H9 (cell line): ENCODE measurements at regions not wholly inside any gene's neighbourhood (a gene's known extent, or its start where the extent isn't known, plus 50 kb on each side); places are given as distances from the start of the nearest gene placed in this dataset.

Source experiments
- DNase-seq: peaks from one replicate; pipeline ENCODE4 v3.0.0-alpha.2; 2017
- H2AFZ ChIP-seq: one replicate; pipeline ENCODE4 v1.6.1; 2013; ENCODE audit warnings: mild to moderate bottlenecking, low read length, control low read depth, moderate library complexity
- H2AK5ac ChIP-seq: 2 replicates; pipeline ENCODE4 v1.6.1; 2013; ENCODE audit warnings: low read length, control low read depth, mixed read lengths; ENCODE audit not compliant: insufficient read length
- H2BK120ac ChIP-seq: one replicate; pipeline ENCODE4 v1.6.1; 2013; ENCODE audit warnings: low read depth, mild to moderate bottlenecking, low read length, control low read depth, inconsistent platforms; ENCODE audit not compliant: poor library complexity, severe bottlenecking
- H2BK12ac ChIP-seq: 2 replicates; pipeline ENCODE4 v1.6.1; 2013; ENCODE audit warnings: low read length, control low read depth, mixed read lengths, low read depth; ENCODE audit not compliant: insufficient read length
- H2BK15ac ChIP-seq: 2 replicates; pipeline ENCODE4 v1.6.1; 2013; ENCODE audit warnings: low read depth, low read length, control low read depth
- H2BK20ac ChIP-seq: one replicate; pipeline ENCODE4 v1.6.1; 2013; ENCODE audit warnings: low read depth, mild to moderate bottlenecking, low read length, control low read depth, inconsistent platforms; ENCODE audit not compliant: poor library complexity, severe bottlenecking
- H2BK5ac ChIP-seq: 2 replicates; pipeline ENCODE4 v1.6.1; 2013; ENCODE audit warnings: low read length, control low read depth, mixed read lengths; ENCODE audit not compliant: insufficient read length
- H3K14ac ChIP-seq: 2 replicates; pipeline ENCODE4 v1.6.1; 2013; ENCODE audit warnings: low read length, control low read depth; ENCODE audit not compliant: insufficient read depth
- H3K18ac ChIP-seq: 2 replicates; pipeline ENCODE4 v1.6.1; 2013; ENCODE audit warnings: low read depth, mild to moderate bottlenecking, mixed read lengths, low read length, control low read depth; ENCODE audit not compliant: insufficient read length
- H3K23ac ChIP-seq: 2 replicates; pipeline ENCODE4 v1.6.1; 2013; ENCODE audit warnings: low read length, control low read depth, mixed read lengths, low read depth; ENCODE audit not compliant: insufficient read length
- H3K23me2 ChIP-seq: 2 replicates; pipeline ENCODE4 v1.6.1; 2013; ENCODE audit warnings: low read depth, mild to moderate bottlenecking, mixed read lengths, low read length, control low read depth; ENCODE audit not compliant: insufficient read length, poor library complexity, severe bottlenecking
- H3K27ac ChIP-seq: 2 replicates; pipeline ENCODE4 v1.5.1; 2013; ENCODE audit warnings: low read length, control low read depth, mixed read lengths, low read depth; ENCODE audit not compliant: insufficient read length
- H3K27me3 ChIP-seq: 2 replicates; pipeline ENCODE4 v1.6.1; 2013; ENCODE audit warnings: low read length, control low read depth, inconsistent platforms; ENCODE audit not compliant: insufficient read depth
- H3K4ac ChIP-seq: 2 replicates; pipeline ENCODE4 v1.6.1; 2013; ENCODE audit warnings: low read depth, mild to moderate bottlenecking, control low read depth, inconsistent platforms, low read length, moderate library complexity
- H3K4me1 ChIP-seq: 2 replicates; pipeline ENCODE4 v1.6.1; 2013; ENCODE audit warnings: low read length, control low read depth, inconsistent platforms; ENCODE audit not compliant: insufficient read depth
- H3K4me2 ChIP-seq: 2 replicates; pipeline ENCODE4 v1.6.1; 2013; ENCODE audit warnings: low read length, control low read depth, mixed read lengths; ENCODE audit not compliant: insufficient read length, insufficient read depth
- H3K56ac ChIP-seq: 2 replicates; pipeline ENCODE4 v1.6.1; 2013; ENCODE audit warnings: low read depth, mild to moderate bottlenecking, mixed read lengths, low read length, control low read depth; ENCODE audit not compliant: insufficient read length
- H3K79me1 ChIP-seq: 2 replicates; pipeline ENCODE4 v1.6.1; 2013; ENCODE audit warnings: low read depth, mild to moderate bottlenecking, moderate library complexity, low read length, control low read depth, inconsistent platforms; ENCODE audit not compliant: insufficient read depth, poor library complexity, severe bottlenecking
- H3K79me2 ChIP-seq: 2 replicates; pipeline ENCODE4 v1.6.1; 2013; ENCODE audit warnings: low read length, control low read depth, inconsistent platforms; ENCODE audit not compliant: insufficient read depth
- H3K9ac ChIP-seq: 2 replicates; pipeline ENCODE4 v1.6.1; 2013; ENCODE audit warnings: low read length, control low read depth, mixed read lengths; ENCODE audit not compliant: insufficient read length; ENCODE audit errors: extremely low read depth
- H3K9me3 ChIP-seq: one replicate; pipeline ENCODE4 v1.6.1; 2013; ENCODE audit warnings: low read depth, low read length, inconsistent platforms; ENCODE audit not compliant: control insufficient read depth
- H3T11ph ChIP-seq: one replicate; pipeline ENCODE4 v1.6.1; 2013; ENCODE audit warnings: mild to moderate bottlenecking, low read length, control low read depth, inconsistent platforms
- H4K20me1 ChIP-seq: one replicate; pipeline ENCODE4 v1.6.1; 2013; ENCODE audit not compliant: control insufficient read depth, insufficient read length, insufficient read depth
- H4K5ac ChIP-seq: 2 replicates; pipeline ENCODE4 v1.6.1; 2013; ENCODE audit warnings: low read depth, mild to moderate bottlenecking, mixed read lengths, low read length, control low read depth; ENCODE audit not compliant: insufficient read length
- H4K8ac ChIP-seq: replicated peaks from 2 replicates; pipeline ENCODE4 v1.6.1; 2013; ENCODE audit warnings: low read length, control low read depth, mixed read lengths, low read depth; ENCODE audit not compliant: insufficient read length
- H4K91ac ChIP-seq: 2 replicates; pipeline ENCODE4 v1.6.1; 2013; ENCODE audit warnings: low read depth, mild to moderate bottlenecking, moderate library complexity, mixed read lengths, low read length, control low read depth; ENCODE audit not compliant: insufficient read length
- H3K27ac Mint-ChIP-seq, 3 experiments: 2 replicates in 2 of 3; 3 replicates in 1 of 3; pipeline ENCODE4 v1.8.0; 2020 to 2021; ENCODE audit warnings: mixed read lengths in 3 of 3, mild to moderate bottlenecking in 1 of 3, moderate library complexity in 1 of 3
- H3K27me3 Mint-ChIP-seq: 2 replicates; pipeline ENCODE4 v1.8.0; 2021; ENCODE audit warnings: low read depth, mild to moderate bottlenecking, moderate library complexity, mixed read lengths
- H3K36me3 Mint-ChIP-seq, 3 experiments: 2 replicates in 2 of 3; 3 replicates in 1 of 3; pipeline ENCODE4 v1.8.0; 2020 to 2021; ENCODE audit warnings: low read depth in 3 of 3, mixed read lengths in 3 of 3; ENCODE audit not compliant: insufficient read depth in 1 of 3
- H3K4me1 Mint-ChIP-seq, 2 experiments: 2 replicates each; pipeline ENCODE4 v1.8.0; 2020; ENCODE audit warnings: mixed read lengths in 2 of 2
- H3K4me3 Mint-ChIP-seq, 2 experiments: 2 replicates in 1 of 2; 3 replicates in 1 of 2; pipeline ENCODE4 v1.8.0; 2020 to 2021; ENCODE audit warnings: mild to moderate bottlenecking in 2 of 2, mixed read lengths in 2 of 2, moderate library complexity in 1 of 2
- H3K9me3 Mint-ChIP-seq, 2 experiments: 2 replicates in 1 of 2; 3 replicates in 1 of 2; pipeline ENCODE4 v1.8.0; 2020; ENCODE audit warnings: mild to moderate bottlenecking in 2 of 2, mixed read lengths in 2 of 2, moderate library complexity in 1 of 2
- CTCF ChIP-seq: fragments of 200-600 bp; sonication (generic); conservative IDR thresholded peaks from 3 replicates; pipeline ENCODE4 v1.8.0; 2021; ENCODE audit warnings: antibody characterized with exemption, mild to moderate bottlenecking
- WGBS: extraction: QIAGEN DNeasy Blood & Tissue Kit; methylation state at CpG from one replicate; pipeline ENCODE4 v1.1.7; 2013; ENCODE audit warnings: missing lambda C conversion rate, low lambda C conversion rate, mixed read lengths; ENCODE audit not compliant: insufficient read length; ENCODE audit errors: extremely low coverage; 5-methylcytosine and 5-hydroxymethylcytosine counted together

GRCh38 chr16:25596194-25596593 lies 95.6 kb upstream of the HS3ST4 start:
- Histone ChIP-seq H2AK5ac (no peak overlapping the region), H3K4ac (no peak overlapping the region), H3K14ac (no peak overlapping the region), H3K9me3 (no peaks in the 10 kb centered on the region), H3K23me2 (no peaks in the 10 kb centered on the region), H3T11ph (no peak overlapping the region), H3K4me1 (no peaks in the 10 kb centered on the region), H4K91ac (no peak overlapping the region), H2BK12ac (no peak overlapping the region), H3K27me3 (no peaks in the 10 kb centered on the region), H3K27ac (no peak overlapping the region), H3K23ac (no peak overlapping the region), H3K56ac (no peak overlapping the region), H2AFZ (no peak overlapping the region), H2BK5ac (no peak overlapping the region), H3K9ac (no peak overlapping the region), H2BK15ac (no peak overlapping the region), H4K5ac (no peak overlapping the region), H4K20me1 (no peaks in the 10 kb centered on the region), H3K79me1 (no peaks in the 10 kb centered on the region), H2BK20ac (no peak overlapping the region), H3K4me2 (no peak overlapping the region), H3K79me2 (no peaks in the 10 kb centered on the region), H3K18ac (no peak overlapping the region), H2BK120ac (no peak overlapping the region), H4K8ac (no peak overlapping the region)
- Mint-ChIP-seq H3K4me3 (no peak overlapping the region), H3K9me3 (peaks cover 10 to 15% of the 10 kb centered on the region in 2 experiments), H3K27me3 (no peaks in the 10 kb centered on the region), H3K27ac (no peak overlapping the region), H3K36me3 (peaks cover 2 to 10% (median 5%) of the 10 kb centered on the region in 3 experiments; a peak in 3 of 7 replicates), H3K4me1 (no peaks in the 10 kb centered on the region)
- DNase-seq = no peak
- TF ChIP-seq CTCF = no peak
- no CpG with 5 or more reads among the region's 2 CpGs for WGBS
